NCI-H1105 treated with DMSO at 0.1 percent for 48 hours (cell line): ENCODE measurements at regions not wholly inside any gene's neighbourhood (a gene's known extent, or its start where the extent isn't known, plus 50 kb on each side); places are given as distances from the start of the nearest gene placed in this dataset.

ENCODE experiments used
- DNase-seq: peaks from one replicate; lab custom pipeline; 2025; lab: John Stamatoyannopoulos, UW

- DNase-seq = no peak
These were observed 408.7 kb upstream of the RIOK2 start for GRCh38 chr5:97591781-97592180.

DNA sequence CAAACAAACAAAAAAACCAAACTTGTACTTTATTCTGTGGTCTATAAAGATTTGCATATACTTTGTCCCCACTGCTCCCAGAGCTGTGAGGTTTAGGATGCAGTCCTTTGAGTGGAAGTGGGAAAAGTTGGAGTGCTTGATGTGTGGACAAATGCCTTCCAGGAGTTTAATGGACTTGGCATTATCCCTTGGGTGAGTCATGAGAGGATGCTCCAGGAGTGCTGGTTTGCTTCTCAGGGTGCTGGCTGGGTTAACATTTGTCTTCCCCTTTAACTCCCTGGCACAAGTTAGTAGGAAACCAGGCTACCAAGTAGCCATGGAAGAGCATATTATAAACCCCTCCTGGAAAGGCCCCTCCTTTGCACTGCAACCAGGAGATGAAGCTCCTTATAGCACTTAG, 417.4 kb upstream of the RIOK2 start:
- no peak for DNase-seq

DNA sequence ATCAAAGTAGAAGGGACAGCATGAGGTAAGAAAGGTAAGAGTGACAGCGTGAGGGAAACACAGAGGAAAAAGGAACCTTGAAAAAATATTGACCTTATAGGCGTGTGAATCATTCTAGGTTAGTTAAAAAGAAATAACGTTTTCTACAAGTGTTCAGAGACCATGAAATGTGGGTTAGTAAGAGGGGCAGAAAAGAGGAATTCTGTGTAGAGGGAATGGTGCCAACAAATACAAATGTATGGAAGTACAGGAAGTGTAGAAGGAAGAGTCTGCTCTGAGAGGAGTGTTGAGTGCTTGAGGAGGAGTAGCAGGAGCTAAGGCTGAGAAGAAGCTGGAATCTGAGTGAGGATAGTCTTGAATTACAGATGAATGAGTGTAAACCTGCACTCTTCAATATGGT, 418.6 kb upstream of the RIOK2 start:
- no peak for DNase-seq

DNA sequence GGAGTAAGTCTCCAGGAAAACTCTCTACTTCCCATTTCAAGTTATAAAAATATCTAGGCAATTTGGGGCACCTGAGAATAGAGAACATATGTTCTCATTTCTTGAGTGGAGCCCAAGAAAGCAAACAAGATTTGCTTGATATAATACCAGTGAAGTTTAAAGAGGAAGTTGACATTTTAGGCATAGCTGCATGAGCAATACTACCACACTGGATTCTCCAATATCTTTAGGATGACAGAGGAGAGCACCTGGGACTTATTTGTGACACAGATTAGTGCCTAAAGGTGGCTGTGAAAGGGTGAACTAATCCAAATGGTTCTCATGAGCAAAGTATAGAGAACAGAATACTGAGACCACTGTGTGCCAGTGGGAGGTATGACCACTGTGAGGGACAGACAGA, 423.5 kb upstream of the RIOK2 start:
- DNase-seq = no peak

DNA sequence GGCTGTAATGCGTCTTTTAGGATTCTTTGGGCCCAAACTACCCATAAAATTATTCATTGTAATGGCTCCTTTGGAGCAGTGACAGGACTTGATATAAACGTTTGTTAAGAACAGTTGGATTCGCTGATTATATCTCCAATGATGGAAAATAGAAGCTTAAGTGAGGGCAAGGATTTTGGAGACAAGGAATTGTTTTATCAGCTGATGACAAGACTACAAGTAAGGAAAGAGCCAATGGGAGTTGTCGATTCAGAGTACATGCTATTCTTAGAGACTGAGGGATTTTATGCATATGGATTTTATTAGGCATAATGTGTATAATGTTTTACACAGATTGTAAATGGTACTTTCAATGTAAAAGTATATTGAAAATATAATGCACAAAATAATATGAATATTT, 425.5 kb upstream of the RIOK2 start:
- DNase-seq = no peak

- no peak for DNase-seq
These were observed 435.7 kb upstream of the RIOK2 start for GRCh38 chr5:97618721-97619120.

DNA sequence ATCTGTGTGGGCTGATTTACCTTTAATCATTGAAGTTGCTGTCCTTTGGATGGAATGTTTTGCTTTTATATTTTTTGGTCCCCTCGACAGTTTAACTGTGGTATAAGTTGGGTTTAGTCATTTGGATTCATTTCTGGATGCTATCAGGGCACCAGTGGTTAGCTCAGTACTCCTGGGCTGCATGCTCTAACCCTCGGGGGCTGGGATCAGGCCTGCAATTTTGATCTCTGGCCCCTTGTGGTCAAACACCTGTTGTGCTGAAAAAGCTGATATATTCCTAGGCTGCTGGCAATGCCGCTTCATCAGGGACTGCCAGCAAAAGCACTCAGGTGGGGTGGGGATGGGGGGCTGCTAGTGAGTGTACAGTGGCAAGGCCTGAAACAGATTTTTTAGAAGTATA, 440.4 kb upstream of the RIOK2 start:
- DNase-seq = no peak

DNA sequence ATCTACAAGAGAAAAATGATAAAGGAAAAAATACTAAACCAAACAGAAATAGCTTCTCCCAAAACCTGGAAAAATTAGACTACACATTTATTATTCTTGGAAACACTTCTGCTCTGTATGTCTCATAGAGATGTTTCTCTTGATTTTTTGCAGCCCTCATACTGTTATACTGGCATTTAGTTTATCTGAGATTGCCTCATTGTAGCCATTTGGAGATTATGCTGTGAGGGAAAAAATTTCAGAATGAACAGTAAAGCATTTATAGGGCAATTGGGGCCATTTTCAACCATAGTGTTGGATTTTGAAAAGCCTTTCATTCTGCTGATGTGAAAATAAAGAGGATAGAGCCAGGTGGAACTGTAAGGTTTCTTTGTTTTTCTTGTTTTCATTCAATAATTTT, 441.8 kb upstream of the RIOK2 start:
- DNase-seq = no peak

- DNase-seq = no peak
These were observed 444.2 kb upstream of the RIOK2 start for GRCh38 chr5:97627272-97627671.

DNA sequence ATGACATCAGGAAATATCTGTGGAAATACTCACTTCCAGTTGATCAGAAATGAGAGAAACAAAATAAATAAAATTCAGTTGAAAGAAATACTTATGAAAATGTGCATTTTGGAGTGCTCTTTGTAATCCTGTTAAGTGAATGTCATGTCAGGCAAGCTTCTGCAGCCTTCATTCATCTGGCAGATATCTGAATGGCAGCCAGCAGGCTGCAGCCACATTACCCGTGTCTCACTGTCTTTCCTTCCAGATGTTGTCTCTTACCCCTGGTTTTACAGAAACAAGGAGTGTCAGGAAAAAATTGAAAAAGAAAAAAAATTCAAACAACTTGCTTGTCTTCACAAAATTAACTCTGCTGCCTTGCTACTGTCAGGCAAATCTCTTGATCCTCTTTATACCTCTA, 445.0 kb upstream of the RIOK2 start:
- DNase-seq = no peak

DNA sequence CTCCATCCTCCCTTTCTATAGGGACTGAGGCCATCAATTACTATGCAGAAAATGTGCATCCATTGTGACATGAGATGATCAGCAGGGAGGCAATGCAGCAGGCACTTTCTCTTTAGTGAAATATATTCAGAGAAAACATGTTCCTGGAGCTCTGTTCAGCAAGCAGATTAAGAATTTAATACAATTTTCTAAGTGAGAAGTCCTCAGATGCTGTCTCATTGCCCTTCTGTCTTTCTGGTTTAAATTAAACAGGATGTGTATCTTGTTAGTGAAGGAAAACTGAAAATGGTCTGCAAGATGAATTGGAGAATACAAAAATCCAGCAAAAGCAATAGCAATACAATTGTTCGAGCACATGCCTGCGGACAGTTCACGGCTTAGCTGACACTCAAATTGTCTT, 445.8 kb upstream of the RIOK2 start:
- no peak for DNase-seq

DNA sequence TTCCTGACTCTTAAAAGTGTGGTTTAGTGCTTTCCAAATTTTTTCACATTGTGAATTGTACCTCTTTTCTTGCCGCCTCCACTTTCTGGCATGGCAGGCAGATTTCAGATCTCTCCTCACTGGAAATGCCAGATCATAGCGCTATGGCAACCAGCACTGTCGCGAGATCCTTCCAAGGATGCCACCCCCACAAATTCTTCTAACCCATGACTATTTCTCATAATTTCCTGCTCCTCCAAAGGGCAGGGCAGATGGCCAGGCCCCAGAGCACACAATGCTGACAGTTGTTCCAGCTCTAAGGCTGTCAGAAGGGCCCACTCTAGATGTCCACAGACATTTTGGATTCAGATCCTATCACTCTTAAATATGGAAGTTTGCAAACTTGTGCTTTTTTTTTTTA, 446.2 kb upstream of the RIOK2 start:
- no peak for DNase-seq

GRCh38 chr5:97635553-97635952, 452.5 kb upstream of the RIOK2 start:
- DNase-seq = no peak

DNA sequence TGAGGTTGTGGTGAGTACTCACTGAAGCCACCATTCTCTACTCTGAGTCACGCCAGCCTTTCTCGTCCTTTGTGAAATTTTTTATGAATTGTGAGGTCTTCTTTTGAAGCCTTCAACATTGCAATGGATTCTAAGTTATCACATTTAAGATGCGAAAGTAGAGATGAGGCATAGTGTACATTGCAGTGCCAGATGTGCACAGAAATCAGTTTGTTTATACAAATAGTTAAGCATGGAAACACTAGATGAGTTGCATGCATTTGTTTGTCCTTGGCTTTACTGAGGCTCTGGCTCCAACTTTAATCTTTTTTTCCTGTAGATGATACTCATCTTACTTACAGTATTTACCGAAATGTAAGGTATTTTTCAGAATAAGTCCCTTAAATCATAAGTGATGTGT, 453.7 kb upstream of the RIOK2 start:
- no peak for DNase-seq

DNA sequence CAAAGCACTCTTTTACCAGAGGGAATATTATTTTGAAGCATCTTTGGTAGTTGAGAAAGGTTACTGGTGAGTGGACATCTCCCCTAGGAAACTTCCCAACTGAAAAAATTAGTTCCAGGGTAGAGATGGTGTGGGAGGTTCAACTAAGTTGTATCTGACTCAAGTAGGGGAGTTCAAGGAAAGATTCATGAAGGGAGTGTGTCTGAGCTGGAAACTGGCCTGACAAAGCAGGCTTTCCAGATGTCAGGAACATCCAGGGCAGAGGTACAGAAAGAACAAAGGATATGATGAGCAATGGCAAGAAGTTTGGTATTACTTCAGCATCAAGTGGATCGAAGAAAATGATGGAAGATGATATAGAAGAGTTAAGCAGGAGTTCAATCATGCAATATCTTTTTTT, 458.0 kb upstream of the RIOK2 start:
- DNase-seq = no peak

GRCh38 chr5:97644206-97644605, 461.2 kb upstream of the RIOK2 start:
- no peak for DNase-seq

- no peak for DNase-seq
These were observed 461.8 kb upstream of the RIOK2 start for GRCh38 chr5:97644896-97645295.

DNA sequence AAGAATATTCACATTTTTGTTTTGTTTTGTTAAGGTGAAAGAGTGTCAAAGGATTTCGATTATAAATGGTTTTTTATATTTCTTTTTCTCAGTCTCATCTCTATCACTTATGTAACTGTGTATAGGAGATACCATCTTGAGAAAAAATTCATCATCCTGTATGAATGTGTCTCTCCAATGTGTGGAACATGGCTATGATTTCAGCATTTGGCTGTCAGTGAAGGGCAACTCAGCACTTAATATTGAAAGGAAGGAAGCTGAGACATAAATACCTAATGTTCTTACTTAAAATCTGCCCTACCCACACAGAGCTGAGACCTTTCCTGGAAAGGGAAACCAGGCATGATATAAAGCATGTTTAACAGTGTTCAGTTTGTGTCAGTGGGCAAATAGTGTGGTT, 474.2 kb upstream of the RIOK2 start:
- no peak for DNase-seq

DNA sequence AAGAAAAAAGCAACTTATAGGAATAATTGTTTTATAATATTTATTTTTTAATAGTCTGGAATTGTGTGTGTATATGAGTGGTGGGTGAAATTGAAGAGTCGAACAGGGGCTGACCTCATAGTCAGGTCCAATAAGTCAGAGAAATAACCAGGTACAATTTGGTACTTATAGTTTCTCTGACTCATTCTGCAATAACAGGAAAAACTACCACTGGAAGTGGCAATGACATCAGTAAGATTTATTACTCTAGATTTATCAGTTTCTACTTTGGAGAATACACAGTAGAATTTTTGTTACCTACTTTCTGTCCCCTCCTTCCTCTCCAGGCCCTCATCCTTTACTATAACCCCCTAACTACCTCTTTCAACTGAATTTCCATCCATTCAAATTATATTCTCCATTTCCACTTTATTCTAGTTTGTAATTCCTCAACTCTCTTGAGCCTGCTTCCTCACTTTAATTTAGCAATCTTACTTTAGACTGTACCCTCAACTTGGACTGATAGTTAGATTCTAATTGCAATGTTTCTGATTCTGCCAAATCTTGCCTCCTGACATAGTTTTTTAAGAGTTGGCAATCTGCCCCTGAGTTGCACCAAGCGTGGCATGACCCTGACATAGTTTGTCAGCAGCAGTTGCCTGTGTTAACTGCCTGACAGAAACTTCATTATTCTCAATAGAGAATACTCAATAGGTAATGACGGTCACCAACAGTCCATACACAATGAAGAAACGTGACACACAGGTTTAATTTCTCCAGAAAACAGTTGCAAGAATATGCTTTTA, 475.3 kb upstream of the RIOK2 start:
- DNase-seq = no peak

- no peak for DNase-seq
These were observed 483.7 kb upstream of the RIOK2 start for GRCh38 chr5:97666783-97667182.

DNA sequence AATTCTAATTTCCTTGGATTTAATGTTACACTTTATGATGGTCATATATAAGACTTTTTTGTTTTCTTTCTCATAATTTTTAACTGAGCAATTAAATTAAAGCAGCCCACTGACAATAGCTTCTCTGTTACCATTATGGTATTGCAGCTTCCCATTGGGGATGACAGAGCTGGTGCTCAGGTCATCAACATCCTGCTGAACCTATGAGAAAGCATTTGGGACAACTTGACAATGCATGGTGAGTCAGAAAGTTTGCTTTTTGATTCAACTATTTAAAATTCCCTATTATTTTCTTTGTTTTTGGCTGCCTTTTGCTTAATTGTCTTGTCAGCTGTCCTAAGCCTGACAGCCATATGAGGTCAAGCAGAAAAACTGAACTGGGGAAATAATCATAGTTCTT, 487.4 kb upstream of the RIOK2 start:
- no peak for DNase-seq

- no peak for DNase-seq
These were observed 493.6 kb upstream of the RIOK2 start for GRCh38 chr5:97676608-97677007.

- DNase-seq = no peak
These were observed 511.0 kb upstream of the RIOK2 start for GRCh38 chr5:97694091-97694490.

GRCh38 chr5:97714424-97714823, 531.4 kb upstream of the RIOK2 start:
- DNase-seq = no peak

DNA sequence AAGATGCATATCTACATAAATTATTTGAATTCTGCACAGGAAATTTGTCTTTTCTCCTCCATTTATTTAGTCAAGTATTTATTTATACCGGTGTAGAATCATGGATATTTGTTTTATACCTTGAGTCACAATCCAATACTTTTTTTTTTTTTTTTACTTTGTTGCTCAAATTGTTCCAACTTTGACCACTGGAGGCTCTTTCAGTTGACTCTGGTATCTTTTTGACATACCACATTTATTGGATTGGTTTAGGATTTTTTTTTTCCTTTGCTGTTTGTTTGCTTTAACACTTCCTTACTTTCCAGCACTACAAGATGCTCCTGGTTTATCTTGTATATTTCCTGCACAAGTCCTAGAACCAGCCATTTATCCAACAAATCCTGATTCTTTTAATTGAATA, 543.1 kb upstream of the RIOK2 start:
- no peak for DNase-seq
